Naive B cell (primary cell): ENCODE measurements at regions not wholly inside any gene's neighbourhood (a gene's known extent, or its start where the extent isn't known, plus 50 kb on each side); places are given as distances from the start of the nearest gene placed in this dataset.

Source experiments
- ATAC-seq, 2 donors: fragments of 150-1000 bp; cut with Tn5 transposase; 2 replicates each; pipeline ENCODE4 v1.10.0; 2021; ENCODE audit warnings: low read depth in 2 of 2, mild to moderate bottlenecking in 2 of 2, moderate library complexity in 2 of 2
- DNase-seq: peaks from one replicate; pipeline ENCODE4 v3.0.0; 2022
- H3K27ac Mint-ChIP-seq, 6 donors: one replicate each; pipeline ENCODE4 v1.8.0; 2020 to 2022; ENCODE audit warnings: mild to moderate bottlenecking in 6 of 6, mixed read lengths in 6 of 6, moderate library complexity in 5 of 6, inconsistent platforms in 2 of 6
- H3K27me3 Mint-ChIP-seq, 3 donors: one replicate each; pipeline ENCODE4 v1.8.0; 2021 to 2022; ENCODE audit warnings: mixed read lengths in 3 of 3, mild to moderate bottlenecking in 1 of 3
- H3K36me3 Mint-ChIP-seq, 2 donors: one replicate each; pipeline ENCODE4 v1.8.0; 2020 to 2022; ENCODE audit warnings: mixed read lengths in 2 of 2, inconsistent platforms in 1 of 2, mild to moderate bottlenecking in 1 of 2
- H3K4me1 Mint-ChIP-seq, 3 donors: one replicate each; pipeline ENCODE4 v1.8.0; 2020 to 2022; ENCODE audit warnings: mixed read lengths in 3 of 3, inconsistent platforms in 1 of 3, mild to moderate bottlenecking in 1 of 3, moderate library complexity in 1 of 3
- H3K4me3 Mint-ChIP-seq, 8 donors: one replicate each; pipeline ENCODE4 v1.8.0; 2020 to 2022; ENCODE audit warnings: mild to moderate bottlenecking in 8 of 8, mixed read lengths in 8 of 8, moderate library complexity in 8 of 8, inconsistent platforms in 2 of 8
- H3K9me3 Mint-ChIP-seq, 7 donors: one replicate each; pipeline ENCODE4 v1.8.0; 2020 to 2022; ENCODE audit warnings: mixed read lengths in 7 of 7, mild to moderate bottlenecking in 5 of 7, inconsistent platforms in 2 of 7, moderate library complexity in 1 of 7

- Mint-ChIP-seq H3K27ac (no peak overlapping the region), H3K27me3 (peaks cover 8 to 13% (median 8%) of the 10 kb centered on the region in 3 donors), H3K4me3 (no peak overlapping the region), H3K9me3 (peaks cover 0 to 8% (median 3%) of the 10 kb centered on the region in 7 donors), H3K36me3 (peaks cover 0 to 5% of the 10 kb centered on the region in 2 donors), H3K4me1 (no peaks in the 10 kb centered on the region)
- ATAC-seq: no peak
- DNase-seq: no peak
These were observed 180.3 kb downstream of the TFCP2L1 start for GRCh38 chr2:121104721-121105141.

- peaks cover 4 to 33% (median 13%) of the 10 kb centered on the region in 7 donors for H3K9me3 Mint-ChIP-seq
- H3K27me3 Mint-ChIP-seq: peaks cover 0 to 6% (median 4%) of the 10 kb centered on the region in 3 donors
- DNase-seq (no peak), ATAC-seq (no peak)
- H3K4me3 Mint-ChIP-seq: no peak overlapping the region
- no peaks in the 10 kb centered on the region for H3K4me1 Mint-ChIP-seq
- H3K27ac Mint-ChIP-seq: no peak overlapping the region
- H3K36me3 Mint-ChIP-seq: peaks cover 0 to 15% of the 10 kb centered on the region in 2 donors
These were observed 174.1 kb downstream of the TFCP2L1 start for GRCh38 chr2:121110924-121111323.

- ATAC-seq (no peak), DNase-seq (no peak)
- H3K4me3 Mint-ChIP-seq: no peak overlapping the region
- peaks cover 0 to 9% (median 3%) of the 10 kb centered on the region in 7 donors for H3K9me3 Mint-ChIP-seq
- no peaks in the 10 kb centered on the region for H3K36me3 Mint-ChIP-seq
- no peaks in the 10 kb centered on the region for H3K4me1 Mint-ChIP-seq
- peaks cover 0 to 6% (median 0%) of the 10 kb centered on the region in 3 donors for H3K27me3 Mint-ChIP-seq
- no peak overlapping the region for H3K27ac Mint-ChIP-seq
These were observed 166.1 kb downstream of the TFCP2L1 start for GRCh38 chr2:121118951-121119350.

- Mint-ChIP-seq H3K9me3 (peaks cover 0 to 12% (median 3%) of the 10 kb centered on the region in 7 donors), H3K27me3 (peaks cover 0 to 6% (median 0%) of the 10 kb centered on the region in 3 donors), H3K4me3 (no peak overlapping the region), H3K4me1 (no peaks in the 10 kb centered on the region), H3K36me3 (no peaks in the 10 kb centered on the region), H3K27ac (no peak overlapping the region)
- ATAC-seq (no peak), DNase-seq (no peak)
These were observed 164.6 kb downstream of the TFCP2L1 start for GRCh38 chr2:121120411-121120810.

GRCh38 chr2:121120991-121121390 is 164.0 kb downstream of the TFCP2L1 start:
- Mint-ChIP-seq H3K4me1 (no peaks in the 10 kb centered on the region), H3K9me3 (peaks cover 0 to 15% (median 4%) of the 10 kb centered on the region in 7 donors), H3K4me3 (no peak overlapping the region), H3K27ac (no peak overlapping the region), H3K36me3 (no peaks in the 10 kb centered on the region), H3K27me3 (peaks cover 0 to 6% (median 0%) of the 10 kb centered on the region in 3 donors)
- ATAC-seq (no peak), DNase-seq (no peak)

GRCh38 chr2:121121661-121122060 is 163.3 kb downstream of the TFCP2L1 start:
- Mint-ChIP-seq H3K4me1 (no peaks in the 10 kb centered on the region), H3K27ac (no peak overlapping the region), H3K4me3 (no peak overlapping the region), H3K9me3 (peaks cover 0 to 15% (median 4%) of the 10 kb centered on the region in 7 donors), H3K27me3 (peaks cover 0 to 6% (median 0%) of the 10 kb centered on the region in 3 donors), H3K36me3 (no peaks in the 10 kb centered on the region)
- DNase-seq: no peak
- ATAC-seq: no peak

GRCh38 chr2:121123268-121123667 is 161.7 kb downstream of the TFCP2L1 start:
- no peak overlapping the region for H3K4me3 Mint-ChIP-seq
- peaks cover 0 to 14% (median 0%) of the 10 kb centered on the region in 3 donors for H3K27me3 Mint-ChIP-seq
- H3K36me3 Mint-ChIP-seq: no peaks in the 10 kb centered on the region
- no peak for ATAC-seq
- H3K4me1 Mint-ChIP-seq: no peaks in the 10 kb centered on the region
- no peak overlapping the region for H3K27ac Mint-ChIP-seq
- DNase-seq: no peak
- peaks cover 0 to 15% (median 4%) of the 10 kb centered on the region in 7 donors for H3K9me3 Mint-ChIP-seq

GRCh38 chr2:121124330-121124729 is 160.7 kb downstream of the TFCP2L1 start:
- H3K27me3 Mint-ChIP-seq: peaks cover 0 to 14% (median 0%) of the 10 kb centered on the region in 3 donors
- H3K4me1 Mint-ChIP-seq: no peaks in the 10 kb centered on the region
- H3K36me3 Mint-ChIP-seq: no peaks in the 10 kb centered on the region
- DNase-seq (no peak), ATAC-seq (no peak)
- peaks cover 0 to 15% (median 4%) of the 10 kb centered on the region in 7 donors for H3K9me3 Mint-ChIP-seq
- H3K4me3 Mint-ChIP-seq: no peak overlapping the region
- no peak overlapping the region for H3K27ac Mint-ChIP-seq

GRCh38 chr2:121125350-121125749 is 159.7 kb downstream of the TFCP2L1 start:
- peaks cover 0 to 8% (median 4%) of the 10 kb centered on the region in 7 donors for H3K9me3 Mint-ChIP-seq
- no peak for ATAC-seq

GRCh38 chr2:121128741-121129659 is 156.0 kb downstream of the TFCP2L1 start:
- Mint-ChIP-seq H3K27me3 (peaks cover 0 to 16% (median 5%) of the 10 kb centered on the region in 3 donors), H3K36me3 (peaks cover 0 to 5% of the 10 kb centered on the region in 2 donors), H3K9me3 (peaks cover 0 to 9% (median 4%) of the 10 kb centered on the region in 7 donors), H3K4me1 (no peaks in the 10 kb centered on the region), H3K27ac (no peak overlapping the region), H3K4me3 (no peak overlapping the region)
- DNase-seq (no peak), ATAC-seq (no peak)

More at GRCh38 chr2:121125350-121125749, 159.7 kb downstream of the TFCP2L1 start:
- H3K36me3 Mint-ChIP-seq: no peaks in the 10 kb centered on the region
- H3K4me1 Mint-ChIP-seq: no peaks in the 10 kb centered on the region
- peaks cover 0 to 14% (median 0%) of the 10 kb centered on the region in 3 donors for H3K27me3 Mint-ChIP-seq
- no peak overlapping the region for H3K4me3 Mint-ChIP-seq
- peak overlapping the region in 1 of 6 donors; percentile 74 for H3K27ac Mint-ChIP-seq
- DNase-seq: no peak

GRCh38 chr2:121129692-121130091 is 155.3 kb downstream of the TFCP2L1 start:
- ATAC-seq (no peak), DNase-seq (no peak)
- H3K4me1 Mint-ChIP-seq: peaks cover 0 to 4% (median 0%) of the 10 kb centered on the region in 3 donors
- peaks cover 0 to 16% (median 12%) of the 10 kb centered on the region in 3 donors for H3K27me3 Mint-ChIP-seq
- peaks cover 0 to 10% of the 10 kb centered on the region in 2 donors for H3K36me3 Mint-ChIP-seq
- H3K4me3 Mint-ChIP-seq: no peak overlapping the region
- H3K27ac Mint-ChIP-seq: no peak overlapping the region
- peaks cover 0 to 15% (median 6%) of the 10 kb centered on the region in 7 donors for H3K9me3 Mint-ChIP-seq

GRCh38 chr2:121130301-121130850 is 154.6 kb downstream of the TFCP2L1 start:
- DNase-seq: no peak
- no peak overlapping the region for H3K27ac Mint-ChIP-seq
- H3K27me3 Mint-ChIP-seq: peaks cover 0 to 16% (median 12%) of the 10 kb centered on the region in 3 donors

GRCh38 chr2:121131375-121131774 is 153.6 kb downstream of the TFCP2L1 start:
- H3K4me3 Mint-ChIP-seq: no peak overlapping the region
- ATAC-seq: no peak
- peaks cover 0 to 16% (median 12%) of the 10 kb centered on the region in 3 donors for H3K27me3 Mint-ChIP-seq
- H3K36me3 Mint-ChIP-seq: peaks cover 0 to 10% of the 10 kb centered on the region in 2 donors
- H3K9me3 Mint-ChIP-seq: peaks cover 0 to 10% (median 0%) of the 10 kb centered on the region in 7 donors
- peaks cover 0 to 4% (median 0%) of the 10 kb centered on the region in 3 donors for H3K4me1 Mint-ChIP-seq
- no peak for DNase-seq
- H3K27ac Mint-ChIP-seq: no peak overlapping the region

More at GRCh38 chr2:121130301-121130850, 154.6 kb downstream of the TFCP2L1 start:
- ATAC-seq: no peak
- peaks cover 0 to 10% of the 10 kb centered on the region in 2 donors for H3K36me3 Mint-ChIP-seq
- H3K4me3 Mint-ChIP-seq: no peak overlapping the region
- H3K9me3 Mint-ChIP-seq: peaks cover 0 to 11% (median 3%) of the 10 kb centered on the region in 7 donors
- H3K4me1 Mint-ChIP-seq: peaks cover 0 to 4% (median 0%) of the 10 kb centered on the region in 3 donors
